Fibroblast of lung (primary cell): ENCODE measurements at regions not wholly inside any gene's neighbourhood (a gene's known extent, or its start where the extent isn't known, plus 50 kb on each side); places are given as distances from the start of the nearest gene placed in this dataset.
"Not testable (repeated sequence)": the region's sequence is repeated elsewhere in the genome, so short reads cannot be mapped to it uniquely, and the experiment has no call there.

Source experiments
- DNase-seq, 2 donors: peaks; one replicate each; pipeline versions ENCODE4 v3.0.0 to v3.0.0-alpha.2; 2010; ENCODE audit warnings: low read depth in 2 of 2
- H2AFZ ChIP-seq: 2 replicates; pipeline ENCODE4 v1.5.1; 2012; ENCODE audit warnings: low read length, control low read depth, inconsistent platforms
- H3K27ac ChIP-seq: 2 replicates; pipeline ENCODE4 v1.5.1; 2011; ENCODE audit warnings: low read length, control low read depth; ENCODE audit not compliant: insufficient read depth
- H3K27me3 ChIP-seq: 2 replicates; pipeline ENCODE4 v1.5.1; 2011; ENCODE audit warnings: mild to moderate bottlenecking, low read length; ENCODE audit not compliant: control insufficient read depth, insufficient read depth
- H3K36me3 ChIP-seq: 2 replicates; pipeline ENCODE4 v1.5.1; 2011; ENCODE audit warnings: low read length; ENCODE audit not compliant: control insufficient read depth, insufficient read depth
- H3K4me1 ChIP-seq: 2 replicates; pipeline ENCODE4 v1.5.1; 2011; ENCODE audit warnings: low read length; ENCODE audit not compliant: control insufficient read depth, insufficient read depth; ENCODE audit errors: extremely low read depth
- H3K4me2 ChIP-seq: 2 replicates; pipeline ENCODE4 v1.5.1; 2011; ENCODE audit warnings: low read length, control low read depth; ENCODE audit not compliant: insufficient read depth; ENCODE audit errors: extremely low read depth
- H3K4me3 ChIP-seq, 4 experiments: fragments of 200-600 bp in 1 of 4; sonication (generic) in 1 of 4; replicated peaks in 1 of 4; 2 replicates each; pipeline ENCODE4 v1.5.1; 2011 to 2016; ENCODE audit warnings: low read length in 4 of 4, low read depth in 3 of 4, mild to moderate bottlenecking in 3 of 4, control low read depth in 2 of 4, inconsistent platforms in 1 of 4, mixed read lengths in 1 of 4; ENCODE audit not compliant: insufficient read depth in 1 of 4; ENCODE audit errors: control extremely low read depth in 1 of 4
- H3K79me2 ChIP-seq: 2 replicates; pipeline ENCODE4 v1.5.1; 2012; ENCODE audit warnings: mild to moderate bottlenecking, low read length, inconsistent platforms; ENCODE audit not compliant: control insufficient read depth, insufficient read depth
- H3K9ac ChIP-seq: 2 replicates; pipeline ENCODE4 v1.5.1; 2011; ENCODE audit warnings: mild to moderate bottlenecking, low read length, control low read depth; ENCODE audit not compliant: insufficient read depth
- H3K9me3 ChIP-seq: 2 replicates; pipeline ENCODE4 v1.5.1; 2012; ENCODE audit warnings: low read depth, low read length; ENCODE audit not compliant: control insufficient read depth, insufficient read depth
- H4K20me1 ChIP-seq: 2 replicates; pipeline ENCODE4 v1.5.1; 2011; ENCODE audit warnings: low read length; ENCODE audit not compliant: control insufficient read depth, insufficient read depth; ENCODE audit errors: extremely low read depth
- EZH2 ChIP-seq: IDR thresholded peaks from 2 replicates; pipeline ENCODE4 v1.5.1; 2012; ENCODE audit warnings: low read length, control low read depth, mild to moderate bottlenecking; ENCODE audit errors: missing control alignments
- TF ChIP-seq, protein P1 (sequence below), 2 donors: IDR thresholded peaks in 1 of 2; conservative IDR thresholded peaks in 1 of 2; 1 replicate in 1 of 2; 2 replicates in 1 of 2; pipeline ENCODE4 v1.5.1; 2011 to 2012; ENCODE audit warnings: low read length in 2 of 2, control low read depth in 1 of 2, inconsistent platforms in 1 of 2, low read depth in 1 of 2, mild to moderate bottlenecking in 1 of 2

DNA sequence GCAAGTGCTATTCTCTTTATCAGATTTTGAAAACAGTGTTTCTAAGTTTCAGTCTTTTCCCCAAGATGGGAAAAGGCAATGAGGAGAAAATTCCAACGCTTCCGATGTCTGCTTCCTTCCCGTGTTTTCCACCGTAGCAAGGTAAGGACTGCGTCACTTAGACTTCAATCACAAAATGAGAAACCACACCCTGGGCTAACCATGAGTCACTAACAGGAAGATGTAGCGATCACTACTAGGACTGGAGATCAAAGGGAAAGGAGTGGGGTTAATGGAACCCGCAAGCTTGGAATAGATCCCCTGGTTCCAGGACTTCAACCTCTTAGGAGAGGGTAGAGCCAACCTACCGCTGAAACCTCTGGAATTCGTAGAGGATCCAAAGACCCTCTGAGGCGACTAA is 250.7 kb upstream of the ZFP42 start:
- no peaks in the 10 kb centered on the region for H3K36me3 ChIP-seq
- TF ChIP-seq EZH2: no peak
- TF ChIP-seq, protein P1, sequence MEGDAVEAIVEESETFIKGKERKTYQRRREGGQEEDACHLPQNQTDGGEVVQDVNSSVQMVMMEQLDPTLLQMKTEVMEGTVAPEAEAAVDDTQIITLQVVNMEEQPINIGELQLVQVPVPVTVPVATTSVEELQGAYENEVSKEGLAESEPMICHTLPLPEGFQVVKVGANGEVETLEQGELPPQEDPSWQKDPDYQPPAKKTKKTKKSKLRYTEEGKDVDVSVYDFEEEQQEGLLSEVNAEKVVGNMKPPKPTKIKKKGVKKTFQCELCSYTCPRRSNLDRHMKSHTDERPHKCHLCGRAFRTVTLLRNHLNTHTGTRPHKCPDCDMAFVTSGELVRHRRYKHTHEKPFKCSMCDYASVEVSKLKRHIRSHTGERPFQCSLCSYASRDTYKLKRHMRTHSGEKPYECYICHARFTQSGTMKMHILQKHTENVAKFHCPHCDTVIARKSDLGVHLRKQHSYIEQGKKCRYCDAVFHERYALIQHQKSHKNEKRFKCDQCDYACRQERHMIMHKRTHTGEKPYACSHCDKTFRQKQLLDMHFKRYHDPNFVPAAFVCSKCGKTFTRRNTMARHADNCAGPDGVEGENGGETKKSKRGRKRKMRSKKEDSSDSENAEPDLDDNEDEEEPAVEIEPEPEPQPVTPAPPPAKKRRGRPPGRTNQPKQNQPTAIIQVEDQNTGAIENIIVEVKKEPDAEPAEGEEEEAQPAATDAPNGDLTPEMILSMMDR (conservative IDR thresholded peaks at IDR 0.05 in 1 of 2, IDR thresholded peaks at IDR 0.05 in 1 of 2; ENCODE audit: low read depth in 1 of 2, low read length in 2 of 2): no peak
- no peak for DNase-seq
- H2AFZ ChIP-seq: no peak overlapping the region
- no peaks in the 10 kb centered on the region for H3K79me2 ChIP-seq
- H4K20me1 ChIP-seq: no peaks in the 10 kb centered on the region
- H3K27me3 ChIP-seq: no peaks in the 10 kb centered on the region
- H3K4me1 ChIP-seq: no peaks in the 10 kb centered on the region
- no peak overlapping the region for H3K9ac ChIP-seq
- H3K27ac ChIP-seq: no peak overlapping the region
- no peak overlapping the region for H3K4me2 ChIP-seq
- H3K4me3 ChIP-seq: no peak overlapping the region
- H3K9me3 ChIP-seq: no peaks in the 10 kb centered on the region

DNA sequence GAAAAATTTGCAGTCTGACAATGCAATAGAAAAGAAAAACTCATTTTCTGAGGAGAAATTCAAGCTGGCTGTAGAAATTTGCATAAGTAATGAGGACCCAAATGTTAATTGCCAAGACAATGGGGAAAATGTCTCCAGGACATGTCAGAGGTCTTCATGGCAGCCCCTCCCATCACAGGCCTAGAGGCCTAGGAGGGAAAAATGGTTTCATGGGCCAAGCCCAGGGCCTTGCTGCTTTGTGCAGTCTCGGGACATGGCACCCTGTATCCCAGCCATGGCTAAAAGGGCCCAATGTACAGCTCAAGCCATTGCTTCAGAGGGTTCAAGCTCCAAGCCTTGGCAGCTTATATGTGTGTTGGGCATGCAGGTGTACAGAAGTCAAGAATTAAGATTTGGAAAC is 244.9 kb upstream of the ZFP42 start:
- DNase-seq, H2AFZ ChIP-seq, H3K4me3 ChIP-seq: not testable (repeated sequence)

DNA sequence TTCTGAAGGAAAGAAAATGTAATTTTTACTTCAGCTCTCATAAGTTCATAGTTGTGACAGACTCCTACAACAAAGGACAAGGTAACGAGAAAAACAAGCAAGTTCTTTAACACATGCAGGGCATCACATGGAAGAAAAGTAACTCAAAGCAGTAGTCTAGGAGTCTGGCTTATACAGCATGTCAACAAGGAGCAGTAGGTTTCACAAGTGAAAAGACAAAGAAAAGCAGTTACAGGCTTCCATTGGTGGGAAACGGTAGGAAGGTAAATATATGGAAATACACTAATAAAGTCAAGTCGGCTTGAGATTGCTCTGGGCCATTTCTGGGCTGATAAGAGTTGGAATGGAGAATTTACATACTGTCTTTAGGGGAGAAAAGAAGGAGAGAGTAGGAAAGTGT is 228.4 kb upstream of the ZFP42 start:
- no peaks in the 10 kb centered on the region for H3K36me3 ChIP-seq
- no peak overlapping the region for H3K9ac ChIP-seq
- no peaks in the 10 kb centered on the region for H3K27me3 ChIP-seq
- TF ChIP-seq EZH2: no peak
- TF ChIP-seq, protein P1 (conservative IDR thresholded peaks at IDR 0.05 in 1 of 2, IDR thresholded peaks at IDR 0.05 in 1 of 2; ENCODE audit: low read depth in 1 of 2, low read length in 2 of 2): no peak
- H4K20me1 ChIP-seq: no peaks in the 10 kb centered on the region
- H2AFZ ChIP-seq: no peak overlapping the region
- H3K9me3 ChIP-seq: no peaks in the 10 kb centered on the region
- H3K4me3 ChIP-seq: no peak overlapping the region
- H3K4me2 ChIP-seq: no peak overlapping the region
- no peak overlapping the region for H3K27ac ChIP-seq
- DNase-seq: no peak
- H3K79me2 ChIP-seq: no peaks in the 10 kb centered on the region
- H3K4me1 ChIP-seq: no peaks in the 10 kb centered on the region

More for the DNA sequence above, 244.9 kb upstream of the ZFP42 start:
- not testable (repeated sequence) for H3K27ac ChIP-seq, H3K4me1 ChIP-seq, H3K9ac ChIP-seq, H3K4me2 ChIP-seq, H3K27me3 ChIP-seq, H3K36me3 ChIP-seq, H3K79me2 ChIP-seq, H3K9me3 ChIP-seq, H4K20me1 ChIP-seq
